Liver (tissue), 8 donors: ENCODE measurements at regions not wholly inside any gene's neighbourhood (a gene's known extent, or its start where the extent isn't known, plus 50 kb on each side); places are given as distances from the start of the nearest gene placed in this dataset.
"Not testable (repeated sequence)": the region's sequence is repeated elsewhere in the genome, so short reads cannot be mapped to it uniquely, and the experiment has no call there.

Experiments used
- DNase-seq: peaks from one replicate; pipeline ENCODE4 v3.0.0-alpha.2; 2017; ENCODE audit warnings: low spot score
- H3K27ac ChIP-seq, 2 donors: one replicate each; pipeline ENCODE4 v1.7.0; 2013; ENCODE audit warnings: inconsistent platforms in 2 of 2, low read length in 2 of 2, control low read depth in 1 of 2, low read depth in 1 of 2, mild to moderate bottlenecking in 1 of 2
- H3K27me3 ChIP-seq, 4 donors: one replicate each; pipeline versions ENCODE4 v1.6.1 to v1.7.0; 2013; ENCODE audit warnings: low read length in 3 of 4, inconsistent platforms in 1 of 4, mild to moderate bottlenecking in 1 of 4, moderate library complexity in 1 of 4; ENCODE audit not compliant: control insufficient read depth in 4 of 4, insufficient read depth in 4 of 4
- H3K36me3 ChIP-seq, 4 donors: one replicate each; pipeline versions ENCODE4 v1.6.1 to v1.7.0; 2013; ENCODE audit warnings: low read length in 3 of 4, mild to moderate bottlenecking in 3 of 4, low read depth in 1 of 4, moderate library complexity in 1 of 4; ENCODE audit not compliant: control insufficient read depth in 4 of 4, insufficient read depth in 3 of 4
- H3K4me1 ChIP-seq, 4 donors: one replicate each; pipeline versions ENCODE4 v1.6.1 to v1.7.0; 2013; ENCODE audit warnings: low read length in 3 of 4, mild to moderate bottlenecking in 3 of 4, moderate library complexity in 1 of 4; ENCODE audit not compliant: control insufficient read depth in 4 of 4, insufficient read depth in 4 of 4
- H3K4me3 ChIP-seq, 3 donors: one replicate each; pipeline versions ENCODE4 v1.6.1 to v1.7.0; 2013; ENCODE audit warnings: low read length in 3 of 3, control low read depth in 1 of 3, low read depth in 1 of 3, mild to moderate bottlenecking in 1 of 3
- H3K9ac ChIP-seq, 2 donors: one replicate each; pipeline ENCODE4 v1.7.0; 2013; ENCODE audit warnings: low read length in 2 of 2, mild to moderate bottlenecking in 2 of 2, moderate library complexity in 2 of 2, control low read depth in 1 of 2, low read depth in 1 of 2
- H3K9me3 ChIP-seq, 4 donors: one replicate each; pipeline versions ENCODE4 v1.6.1 to v1.7.0; 2013; ENCODE audit warnings: low read length in 3 of 4; ENCODE audit not compliant: control insufficient read depth in 4 of 4
- ATF3 ChIP-seq: IDR thresholded peaks from 2 replicates; pipeline ENCODE4 v1.6.1; 2016; ENCODE audit warnings: antibody characterized with exemption
- CTCF ChIP-seq: fragments of 150-350 bp; IDR thresholded peaks from 2 replicates; pipeline ENCODE4 v1.5.1; 2017; ENCODE audit warnings: improper control_type of control experiment, low read depth, low read length; ENCODE audit not compliant: missing input control
- EGR1 ChIP-seq, 2 donors: IDR thresholded peaks; 2 replicates each; pipeline ENCODE4 v1.6.1; 2016 to 2018; ENCODE audit warnings: antibody characterized with exemption in 2 of 2, low read depth in 2 of 2
- FOXA1 ChIP-seq: IDR thresholded peaks from 2 replicates; pipeline ENCODE4 v1.6.1; 2016; ENCODE audit warnings: antibody characterized with exemption
- FOXA2 ChIP-seq: IDR thresholded peaks from 2 replicates; pipeline ENCODE4 v1.6.1; 2016; ENCODE audit warnings: antibody characterized with exemption
- GABPA ChIP-seq, 2 donors: IDR thresholded peaks in 1 of 2; conservative IDR thresholded peaks in 1 of 2; 2 replicates each; pipeline ENCODE4 v1.6.1; 2016; ENCODE audit warnings: antibody characterized with exemption in 2 of 2, mild to moderate bottlenecking in 1 of 2, moderate library complexity in 1 of 2
- HNF4A ChIP-seq, 2 donors: conservative IDR thresholded peaks; 2 replicates each; pipeline ENCODE4 v1.6.1; 2016; ENCODE audit warnings: antibody characterized with exemption in 2 of 2, mild to moderate bottlenecking in 2 of 2
- MAX ChIP-seq: IDR thresholded peaks from 2 replicates; pipeline ENCODE4 v1.6.1; 2016; ENCODE audit warnings: antibody characterized with exemption
- NR2F2 ChIP-seq: IDR thresholded peaks from 2 replicates; pipeline ENCODE4 v1.6.1; 2016; ENCODE audit warnings: antibody characterized with exemption
- RAD21 ChIP-seq, 2 donors: IDR thresholded peaks; 2 replicates each; pipeline ENCODE4 v1.6.1; 2016; ENCODE audit warnings: antibody characterized with exemption in 2 of 2, mild to moderate bottlenecking in 2 of 2
- REST ChIP-seq: IDR thresholded peaks from 2 replicates; pipeline ENCODE4 v1.6.1; 2016; ENCODE audit warnings: antibody characterized with exemption, mild to moderate bottlenecking
- RXRA ChIP-seq, 2 donors: IDR thresholded peaks; 2 replicates each; pipeline ENCODE4 v1.6.1; 2017 to 2018; ENCODE audit warnings: antibody characterized with exemption in 2 of 2, mild to moderate bottlenecking in 1 of 2
- TAF1 ChIP-seq: conservative IDR thresholded peaks from 2 replicates; pipeline ENCODE4 v1.6.1; 2016; ENCODE audit warnings: antibody characterized with exemption, mild to moderate bottlenecking
- YY1 ChIP-seq: IDR thresholded peaks from 2 replicates; pipeline ENCODE4 v1.6.1; 2016; ENCODE audit warnings: antibody characterized with exemption, mild to moderate bottlenecking
- WGBS: extraction: QIAGEN DNeasy Blood & Tissue Kit; methylation state at CpG from one replicate; pipeline ENCODE4 v1.1.7; 2013; 5-methylcytosine and 5-hydroxymethylcytosine counted together
- donor health status: healthy.
- donor health status: healthy.
- donor health status: healthy.
- donor health status: healthy.
- donor health status: healthy.

GRCh38 chr14:28308734-28309133 lies 457.9 kb upstream of the FOXG1 start:
- H3K9me3 ChIP-seq: no peaks in the 10 kb centered on the region
- no peak overlapping the region for H3K9ac ChIP-seq
- H3K4me3 ChIP-seq: no peak overlapping the region
- H3K4me1 ChIP-seq: no peaks in the 10 kb centered on the region
- WGBS: 90% methylated on average over 2 of the region's 2 CpGs
- no peak for DNase-seq
- no peak for TF ChIP-seq GABPA (IDR thresholded peaks at IDR 0.05 in 1 of 2, conservative IDR thresholded peaks at IDR 0.05 in 1 of 2)
- no peak for TF ChIP-seq RAD21 (IDR thresholded peaks at IDR 0.05)
- TF ChIP-seq NR2F2: no peak
- TF ChIP-seq CTCF: no peak
- TF ChIP-seq FOXA2: no peak
- no peak for TF ChIP-seq HNF4A (conservative IDR thresholded peaks at IDR 0.05)
- no peak for TF ChIP-seq EGR1 (IDR thresholded peaks at IDR 0.05; ENCODE audit: low read depth in 2 of 2)
- no peak for TF ChIP-seq TAF1
- TF ChIP-seq MAX: no peak
- no peak overlapping the region for H3K27ac ChIP-seq
- no peaks in the 10 kb centered on the region for H3K36me3 ChIP-seq
- no peaks in the 10 kb centered on the region for H3K27me3 ChIP-seq

GRCh38 chr14:28317890-28318675 lies 448.5 kb upstream of the FOXG1 start:
- H3K9ac ChIP-seq, H3K27ac ChIP-seq, H3K36me3 ChIP-seq, H3K9me3 ChIP-seq, H3K27me3 ChIP-seq, H3K4me1 ChIP-seq, H3K4me3 ChIP-seq, DNase-seq: not testable (repeated sequence)
- WGBS: 87% methylated on average over 32 of the region's 32 CpGs

GRCh38 chr14:28321475-28322244 lies 444.9 kb upstream of the FOXG1 start:
- Histone ChIP-seq H3K27me3 (no peaks in the 10 kb centered on the region), H3K9me3 (no peaks in the 10 kb centered on the region), H3K4me1 (no peaks in the 10 kb centered on the region), H3K9ac (no peak overlapping the region), H3K4me3 (no peak overlapping the region), H3K27ac (no peak overlapping the region), H3K36me3 (no peaks in the 10 kb centered on the region)
- no peak for DNase-seq
- TF ChIP-seq ATF3: no peak
- no peak for TF ChIP-seq RAD21 (IDR thresholded peaks at IDR 0.05)
- TF ChIP-seq YY1: no peak
- TF ChIP-seq RXRA (IDR thresholded peaks at IDR 0.05): no peak
- no peak for TF ChIP-seq NR2F2
- TF ChIP-seq REST: no peak
- TF ChIP-seq FOXA2: no peak
- TF ChIP-seq FOXA1: no peak
- no peak for TF ChIP-seq EGR1 (IDR thresholded peaks at IDR 0.05; ENCODE audit: low read depth in 2 of 2)
- 47% methylated on average over 3 of the region's 3 CpGs for WGBS
